Heart left ventricle (tissue), 16 donors: ENCODE measurements at regions not wholly inside any gene's neighbourhood (a gene's known extent, or its start where the extent isn't known, plus 50 kb on each side); places are given as distances from the start of the nearest gene placed in this dataset.

Experiments used
- ATAC-seq, 4 donors: fragments of 200-7000 bp; cut with Tn5 transposase; one replicate each; pipeline ENCODE4 v1.9.1; 2020 to 2022; ENCODE audit warnings: moderate library complexity in 4 of 4, mild to moderate bottlenecking in 3 of 4, moderate number of reproducible peaks in 1 of 4
- DNase-seq, 5 donors: peaks; one replicate each; pipeline ENCODE4 v3.0.0-alpha.2; 2020
- H3K27ac ChIP-seq, 12 donors: fragments of 200-600 bp; sonication (generic) in 4 of 12; one replicate each; pipeline versions ENCODE4 v1.5.0 to v1.8.0; 2016 to 2022; ENCODE audit warnings: mild to moderate bottlenecking in 2 of 12
- H3K27me3 ChIP-seq, 9 donors: fragments of 200-600 bp; sonication (generic) in 2 of 9; one replicate each; pipeline versions ENCODE4 v1.5.1 to v1.8.0; 2016 to 2022; ENCODE audit warnings: mild to moderate bottlenecking in 3 of 9
- H3K36me3 ChIP-seq, 9 donors: fragments of 200-600 bp; sonication (generic) in 2 of 9; one replicate each; pipeline versions ENCODE4 v1.5.0 to v1.8.0; 2018 to 2022; ENCODE audit warnings: mild to moderate bottlenecking in 2 of 9
- H3K4me1 ChIP-seq, 12 donors: fragments of 200-600 bp; sonication (generic) in 4 of 12; one replicate each; pipeline versions ENCODE4 v1.5.0 to v1.8.0; 2016 to 2022; ENCODE audit warnings: mild to moderate bottlenecking in 3 of 12
- H3K4me3 ChIP-seq, 12 donors: fragments of 200-600 bp; sonication (generic) in 4 of 12; one replicate each; pipeline versions ENCODE4 v1.5.0 to v1.8.0; 2017 to 2022; ENCODE audit warnings: mild to moderate bottlenecking in 9 of 12, moderate library complexity in 4 of 12
- H3K9me3 ChIP-seq, 12 donors: fragments of 200-600 bp; sonication (generic) in 4 of 12; one replicate each; pipeline versions ENCODE4 v1.5.0 to v1.8.0; 2016 to 2022; ENCODE audit warnings: mild to moderate bottlenecking in 1 of 12
- POLR2A ChIP-seq, 2 donors: fragments of 450-650 bp; IDR thresholded peaks; one replicate each; pipeline ENCODE4 v1.6.1; 2017; ENCODE audit warnings: antibody characterized with exemption in 2 of 2, mild to moderate bottlenecking in 2 of 2, moderate library complexity in 2 of 2
- WGBS, 4 donors: extraction: QIAGEN DNeasy Blood & Tissue Kit in 2 of 4; methylation state at CpG; one replicate each; pipeline versions ENCODE4 v1.1.5 to v1.1.7; 2013 to 2018; 5-methylcytosine and 5-hydroxymethylcytosine counted together
- intact Hi-C, 10 donors: fragments of 100-400 bp; cut with DNase I; formaldehyde crosslinking; loops; one replicate each; pipeline versions ENCODE4 v1.11.1 to v1.14.2; 2022
- TF ChIP-seq, protein P1 (sequence below), 12 donors: fragments of 200-600 bp; sonication (generic) in 4 of 12; IDR thresholded peaks; one replicate each; pipeline versions ENCODE4 v1.5.0 to v1.8.0; 2018 to 2022; ENCODE audit warnings: antibody characterized with exemption in 12 of 12, mild to moderate bottlenecking in 5 of 12
- donor health status: ischemic (EF 13 %, LVEDD 7.1; RV severe dilation, severe dysfunction).
- donor health status: healthy with polysubstance abuse.
- donor health status: DM: no; HTN: yes; CAD: no.
- donor health status: DM: no; HTN: no; CAD: no.
- donor health status: ischemic (EF 25% LVEDD 6.9; RV normal size, moderate dysfunction).
- donor health status: ischemic (EF 25% LVEDD 5.7; RV mildly dilated, moderate dysfunction).
- donor health status: healthy.
- donor health status: DM: yes; HTN: yes; CAD: no.
- donor health status: ischemic (EF 35%, LVEDD 5.7; RV mildly dilated, moderate dysfunction).
- donor health status: nonischemic (EF 11% LVEDD 7.7; RV severe dilation, severe dysfunction).
- donor health status: DM: yes; HTN: yes; CAD: no.
- donor health status: PGD.
- donor health status: ischemic (EF 29% LVEDD 5.4; RV normal size, mild dysfunction).
- donor health status: nonischemic (EF 23%, LVEDD 6.1; RV moderate dilation, normal function).

- Histone ChIP-seq H3K36me3 (no peaks in the 10 kb centered on the region), H3K4me1 (no peaks in the 10 kb centered on the region), H3K27me3 (no peaks in the 10 kb centered on the region), H3K9me3 (no peaks in the 10 kb centered on the region), H3K4me3 (no peak overlapping the region), H3K27ac (no peak overlapping the region)
- no peak for DNase-seq
- TF ChIP-seq POLR2A (IDR thresholded peaks at IDR 0.05), result no peak
- TF ChIP-seq, protein P1, sequence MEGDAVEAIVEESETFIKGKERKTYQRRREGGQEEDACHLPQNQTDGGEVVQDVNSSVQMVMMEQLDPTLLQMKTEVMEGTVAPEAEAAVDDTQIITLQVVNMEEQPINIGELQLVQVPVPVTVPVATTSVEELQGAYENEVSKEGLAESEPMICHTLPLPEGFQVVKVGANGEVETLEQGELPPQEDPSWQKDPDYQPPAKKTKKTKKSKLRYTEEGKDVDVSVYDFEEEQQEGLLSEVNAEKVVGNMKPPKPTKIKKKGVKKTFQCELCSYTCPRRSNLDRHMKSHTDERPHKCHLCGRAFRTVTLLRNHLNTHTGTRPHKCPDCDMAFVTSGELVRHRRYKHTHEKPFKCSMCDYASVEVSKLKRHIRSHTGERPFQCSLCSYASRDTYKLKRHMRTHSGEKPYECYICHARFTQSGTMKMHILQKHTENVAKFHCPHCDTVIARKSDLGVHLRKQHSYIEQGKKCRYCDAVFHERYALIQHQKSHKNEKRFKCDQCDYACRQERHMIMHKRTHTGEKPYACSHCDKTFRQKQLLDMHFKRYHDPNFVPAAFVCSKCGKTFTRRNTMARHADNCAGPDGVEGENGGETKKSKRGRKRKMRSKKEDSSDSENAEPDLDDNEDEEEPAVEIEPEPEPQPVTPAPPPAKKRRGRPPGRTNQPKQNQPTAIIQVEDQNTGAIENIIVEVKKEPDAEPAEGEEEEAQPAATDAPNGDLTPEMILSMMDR (IDR thresholded peaks at IDR 0.05), result no peak
- WGBS, 4 donors, result 57 to 74% (median 63%) methylated on average over 3 of the region's 3 CpGs
- ATAC-seq, result no peak
- intact Hi-C loops, result no loop called here
Measured at GRCh38 chr6:18629571-18629970, 242.4 kb downstream of the RNF144B start.

GRCh38 chr6:18632670-18633410, 245.7 kb downstream of the RNF144B start:
- TF ChIP-seq POLR2A (IDR thresholded peaks at IDR 0.05), result no peak
- TF ChIP-seq, protein P1 (IDR thresholded peaks at IDR 0.05), result no peak
- Histone ChIP-seq H3K4me1 (no peaks in the 10 kb centered on the region), H3K27ac (no peak overlapping the region), H3K27me3 (no peaks in the 10 kb centered on the region), H3K4me3 (no peak overlapping the region), H3K9me3 (no peaks in the 10 kb centered on the region), H3K36me3 (no peaks in the 10 kb centered on the region)
- ATAC-seq (no peak), DNase-seq (no peak)
- 66 to 70% (median 68%) methylated on average over 4 of the region's 4 CpGs for WGBS, 4 donors
- intact Hi-C loops, result no loop called here

DNA sequence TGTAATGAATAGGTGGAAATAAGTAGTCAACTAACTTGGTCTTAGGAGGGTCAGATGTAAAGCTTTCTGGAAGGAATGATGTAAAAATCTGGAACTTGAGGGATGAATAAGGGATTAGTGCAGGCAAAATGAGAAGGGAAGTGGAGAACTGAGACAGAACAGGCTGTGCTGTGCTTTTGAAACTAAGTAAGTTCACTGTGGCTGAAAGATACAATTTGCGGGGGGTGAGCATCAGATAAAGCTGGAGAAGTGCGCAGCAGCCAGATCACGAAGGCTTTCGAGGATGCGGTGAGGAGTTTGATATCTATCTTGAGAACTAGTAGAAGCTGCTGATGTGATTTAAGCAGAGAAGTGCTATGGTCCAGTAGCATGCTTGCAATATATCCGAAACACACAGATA, 247.8 kb downstream of the RNF144B start:
- no peak overlapping the region for H3K4me3 ChIP-seq
- H3K36me3 ChIP-seq, result no peaks in the 10 kb centered on the region
- ATAC-seq (no peak), DNase-seq (no peak)
- H3K27me3 ChIP-seq, result no peaks in the 10 kb centered on the region
- TF ChIP-seq, protein P1 (IDR thresholded peaks at IDR 0.05), result no peak
- TF ChIP-seq POLR2A (IDR thresholded peaks at IDR 0.05), result no peak
- 78 to 85% (median 83%) methylated on average over 6 of the region's 6 CpGs for WGBS, 4 donors
- no peaks in the 10 kb centered on the region for H3K9me3 ChIP-seq
- no peaks in the 10 kb centered on the region for H3K4me1 ChIP-seq
- no peak overlapping the region for H3K27ac ChIP-seq
- intact Hi-C loops, result no loop called here

DNA sequence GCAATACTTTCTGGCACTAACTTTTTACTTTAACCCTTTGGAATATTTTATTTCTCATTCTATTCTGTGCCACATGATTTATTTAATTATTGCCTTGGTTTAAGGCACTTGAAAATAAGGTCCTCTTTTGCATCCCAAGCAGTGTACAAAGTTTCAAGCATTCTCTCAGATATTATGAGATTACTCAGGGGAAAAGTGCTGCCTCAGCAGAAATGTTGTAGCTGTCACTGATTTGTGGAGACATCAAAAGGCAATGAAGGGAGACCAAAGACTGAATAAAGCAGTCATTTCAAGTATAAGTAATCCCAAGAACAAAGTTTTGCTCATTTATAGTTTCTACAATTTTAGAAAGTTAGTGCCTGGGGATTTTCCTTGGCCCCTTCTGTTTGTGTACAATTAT, 253.0 kb downstream of the RNF144B start:
- intact Hi-C loops, result no loop called here
- no peaks in the 10 kb centered on the region for H3K36me3 ChIP-seq
- H3K4me1 ChIP-seq, result no peaks in the 10 kb centered on the region
- no peak overlapping the region for H3K27ac ChIP-seq
- H3K27me3 ChIP-seq, result no peaks in the 10 kb centered on the region
- no peak for ATAC-seq
- DNase-seq, result no peak
- H3K4me3 ChIP-seq, result no peak overlapping the region
- no peak for TF ChIP-seq POLR2A (IDR thresholded peaks at IDR 0.05)
- TF ChIP-seq, protein P1 (IDR thresholded peaks at IDR 0.05), result no peak
- peaks cover 0 to 10% (median 0%) of the 10 kb centered on the region in 12 donors for H3K9me3 ChIP-seq
